ENCODE measurements at regions not wholly inside any gene's neighbourhood (a gene's known extent, or its start where the extent isn't known, plus 50 kb on each side); places are given as distances from the start of the nearest gene placed in this dataset.
"Not testable (repeated sequence)": the region's sequence is repeated elsewhere in the genome, so short reads cannot be mapped to it uniquely, and the experiment has no call there.

- in situ Hi-C loops (cut with HindIII; ENCODE audit: low sequenced_read_pairs): no loop called here
These were observed 658.2 kb downstream of the NUP35 start for GRCh38 chr2:183782436-183782835.

GRCh38 chr2:183788796-183789195 is 664.6 kb downstream of the NUP35 start:
- in situ Hi-C loops (cut with HindIII; ENCODE audit: low sequenced_read_pairs): not testable (repeated sequence)

GRCh38 chr2:183792165-183792924 is 668.1 kb downstream of the NUP35 start:
- in situ Hi-C loops (cut with HindIII; ENCODE audit: low sequenced_read_pairs): not testable (repeated sequence)

GRCh38 chr2:183798535-183798934 is 674.3 kb downstream of the NUP35 start:
- in situ Hi-C loops (cut with HindIII; ENCODE audit: low sequenced_read_pairs): no loop called here

GRCh38 chr2:183799761-183800160 is 675.5 kb downstream of the NUP35 start:
- in situ Hi-C loops (cut with HindIII; ENCODE audit: low sequenced_read_pairs): no loop called here

- in situ Hi-C loops (cut with HindIII; ENCODE audit: low sequenced_read_pairs): no loop called here
These were observed 679.4 kb downstream of the NUP35 start for GRCh38 chr2:183803596-183803995.

- in situ Hi-C loops (cut with HindIII; ENCODE audit: low sequenced_read_pairs): no loop called here
These were observed 683.6 kb downstream of the NUP35 start for GRCh38 chr2:183807870-183808269.

- in situ Hi-C loops (cut with HindIII; ENCODE audit: low sequenced_read_pairs): no loop called here
These were observed 685.2 kb downstream of the NUP35 start for GRCh38 chr2:183809404-183809803.

- in situ Hi-C loops (cut with HindIII; ENCODE audit: low sequenced_read_pairs): no loop called here
These were observed 687.0 kb downstream of the NUP35 start for GRCh38 chr2:183811281-183811680.

GRCh38 chr2:183812091-183812490 is 687.8 kb downstream of the NUP35 start:
- in situ Hi-C loops (cut with HindIII; ENCODE audit: low sequenced_read_pairs): no loop called here

GRCh38 chr2:183825710-183826109 is 701.5 kb downstream of the NUP35 start:
- in situ Hi-C loops (cut with HindIII; ENCODE audit: low sequenced_read_pairs): no loop called here

- in situ Hi-C loops (cut with HindIII; ENCODE audit: low sequenced_read_pairs): no loop called here
These were observed 705.7 kb downstream of the NUP35 start for GRCh38 chr2:183829931-183830330.

- in situ Hi-C loops (cut with HindIII; ENCODE audit: low sequenced_read_pairs): no loop called here
These were observed 712.9 kb downstream of the NUP35 start for GRCh38 chr2:183837157-183837556.

- in situ Hi-C loops (cut with HindIII; ENCODE audit: low sequenced_read_pairs): no loop called here
These were observed 714.1 kb downstream of the NUP35 start for GRCh38 chr2:183838295-183838694.

- in situ Hi-C loops (cut with HindIII; ENCODE audit: low sequenced_read_pairs): no loop called here
These were observed 715.9 kb downstream of the NUP35 start for GRCh38 chr2:183840061-183840584.

- in situ Hi-C loops (cut with HindIII; ENCODE audit: low sequenced_read_pairs): not testable (repeated sequence)
These were observed 725.6 kb downstream of the NUP35 start for GRCh38 chr2:183849826-183850225.

GRCh38 chr2:183859129-183859528 is 734.9 kb downstream of the NUP35 start:
- in situ Hi-C loops (cut with HindIII; ENCODE audit: low sequenced_read_pairs): no loop called here

- in situ Hi-C loops (cut with HindIII; ENCODE audit: low sequenced_read_pairs): no loop called here
These were observed 731.7 kb upstream of the ZNF804A start for GRCh38 chr2:183866666-183867065.

GRCh38 chr2:183867206-183867605 is 731.1 kb upstream of the ZNF804A start:
- in situ Hi-C loops (cut with HindIII; ENCODE audit: low sequenced_read_pairs): no loop called here

GRCh38 chr2:183868153-183868552 is 730.2 kb upstream of the ZNF804A start:
- in situ Hi-C loops (cut with HindIII; ENCODE audit: low sequenced_read_pairs): no loop called here

GRCh38 chr2:183868707-183869106 is 729.6 kb upstream of the ZNF804A start:
- in situ Hi-C loops (cut with HindIII; ENCODE audit: low sequenced_read_pairs): no loop called here

GRCh38 chr2:183872131-183872530 is 726.2 kb upstream of the ZNF804A start:
- in situ Hi-C loops (cut with HindIII; ENCODE audit: low sequenced_read_pairs): no loop called here

- in situ Hi-C loops (cut with HindIII; ENCODE audit: low sequenced_read_pairs): no loop called here
These were observed 716.4 kb upstream of the ZNF804A start for GRCh38 chr2:183881978-183882377.

All from DLD1 (cell line).